ENCODE measurements at regions not wholly inside any gene's neighbourhood (a gene's known extent, or its start where the extent isn't known, plus 50 kb on each side); places are given as distances from the start of the nearest gene placed in this dataset.

DNA sequence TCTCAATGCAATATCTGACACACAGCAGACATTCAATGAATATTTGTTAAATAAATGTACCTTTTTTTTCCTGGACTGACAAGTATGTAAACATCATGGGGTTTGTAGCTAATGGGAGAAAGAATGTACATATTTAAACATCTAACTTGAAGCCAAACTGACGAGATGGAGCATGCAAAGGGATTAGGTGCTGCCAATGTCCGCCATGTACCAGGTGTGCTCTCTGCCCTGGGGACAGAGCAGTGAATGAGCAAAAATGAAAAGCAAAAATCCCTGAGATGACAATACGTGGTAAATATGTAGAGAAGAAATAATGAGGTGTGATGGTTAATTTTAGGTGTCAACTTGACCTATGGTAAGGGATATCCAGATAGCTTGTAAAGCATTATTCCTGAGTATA, 247.4 kb upstream of the CELF4 start:
- Histone ChIP-seq H3K27me3 (no peaks in the 10 kb centered on the region), H3K4me3 (no peak overlapping the region), H3K4me1 (no peaks in the 10 kb centered on the region), H3K27ac (no peak overlapping the region), H3K36me3 (no peaks in the 10 kb centered on the region), H3K9me3 (no peaks in the 10 kb centered on the region)
- WGBS, 2 donors (ENCODE audit: low coverage in 1 of 2) = 67 to 68% methylated on average over 3 of the region's 3 CpGs
- intact Hi-C loops (cut with DNase I; ENCODE audit: low total_unique reads) = no loop called here
- DNase-seq = no peak
- in situ Hi-C loops (cut with MboI; ENCODE audit: low pct_ligation_motif_present in 1 of 4, low pct_unique_long_range_greater_than_20kb in 1 of 4, low sequenced_read_pairs in 3 of 4) = loop anchor here in 1 of 4 donors (10.0 kb wide), 1 partner anchor 58 kb away; no protein-coding TSS in a partner anchor
- no peak for TF ChIP-seq EP300 (IDR thresholded peaks at IDR 0.05; ENCODE audit: low read depth)
- no peak for TF ChIP-seq POLR2AphosphoS5 (IDR thresholded peaks at IDR 0.05)
- TF ChIP-seq, protein P1, sequence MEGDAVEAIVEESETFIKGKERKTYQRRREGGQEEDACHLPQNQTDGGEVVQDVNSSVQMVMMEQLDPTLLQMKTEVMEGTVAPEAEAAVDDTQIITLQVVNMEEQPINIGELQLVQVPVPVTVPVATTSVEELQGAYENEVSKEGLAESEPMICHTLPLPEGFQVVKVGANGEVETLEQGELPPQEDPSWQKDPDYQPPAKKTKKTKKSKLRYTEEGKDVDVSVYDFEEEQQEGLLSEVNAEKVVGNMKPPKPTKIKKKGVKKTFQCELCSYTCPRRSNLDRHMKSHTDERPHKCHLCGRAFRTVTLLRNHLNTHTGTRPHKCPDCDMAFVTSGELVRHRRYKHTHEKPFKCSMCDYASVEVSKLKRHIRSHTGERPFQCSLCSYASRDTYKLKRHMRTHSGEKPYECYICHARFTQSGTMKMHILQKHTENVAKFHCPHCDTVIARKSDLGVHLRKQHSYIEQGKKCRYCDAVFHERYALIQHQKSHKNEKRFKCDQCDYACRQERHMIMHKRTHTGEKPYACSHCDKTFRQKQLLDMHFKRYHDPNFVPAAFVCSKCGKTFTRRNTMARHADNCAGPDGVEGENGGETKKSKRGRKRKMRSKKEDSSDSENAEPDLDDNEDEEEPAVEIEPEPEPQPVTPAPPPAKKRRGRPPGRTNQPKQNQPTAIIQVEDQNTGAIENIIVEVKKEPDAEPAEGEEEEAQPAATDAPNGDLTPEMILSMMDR (IDR thresholded peaks at IDR 0.05) = no peak
- no peak for TF ChIP-seq POLR2A (IDR thresholded peaks at IDR 0.05)

DNA sequence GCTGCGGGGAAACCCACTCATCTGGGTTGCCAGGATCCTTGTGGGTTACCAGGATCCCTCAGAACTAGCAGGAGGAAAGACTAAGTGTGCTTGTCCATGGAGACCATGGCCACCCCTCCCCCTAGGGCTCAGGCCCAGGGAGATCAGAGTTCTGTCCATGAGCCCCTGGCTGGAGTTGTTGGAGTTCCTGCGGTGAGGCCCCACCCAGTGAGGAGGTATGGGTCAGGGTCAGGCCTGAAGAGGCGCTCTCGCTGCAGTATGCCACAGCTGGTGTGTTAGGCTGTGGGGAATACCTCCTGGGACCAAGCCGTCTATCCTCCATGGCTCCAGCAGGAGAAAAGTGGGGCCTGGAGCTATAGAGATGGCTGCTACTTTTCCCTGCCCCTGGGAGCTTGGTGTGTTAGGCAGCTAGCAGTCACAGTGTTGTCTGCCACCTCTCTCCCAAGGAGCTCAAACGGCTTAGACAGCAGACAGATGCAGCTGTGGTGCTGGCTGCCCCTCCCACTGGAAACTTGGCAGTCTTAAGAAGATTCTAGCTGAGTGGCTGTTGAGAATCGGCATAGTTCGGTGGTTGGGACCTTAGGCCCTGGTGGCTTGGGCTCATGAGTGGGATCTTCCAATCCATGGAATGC, 240.3 kb upstream of the CELF4 start:
- in situ Hi-C loops (cut with MboI; ENCODE audit: low pct_ligation_motif_present in 1 of 4, low pct_unique_long_range_greater_than_20kb in 1 of 4, low sequenced_read_pairs in 3 of 4) (no loop called here), intact Hi-C loops (cut with DNase I; ENCODE audit: low total_unique reads) (loop anchor here (2.0 kb wide), 1 partner anchor 31 kb away; no protein-coding TSS in a partner anchor)
- 78% methylated on average over 8 of the region's 8 CpGs; no CpG with 5 or more reads in 1 of the 2 donors for WGBS, 2 donors (ENCODE audit: low coverage in 1 of 2)

DNA sequence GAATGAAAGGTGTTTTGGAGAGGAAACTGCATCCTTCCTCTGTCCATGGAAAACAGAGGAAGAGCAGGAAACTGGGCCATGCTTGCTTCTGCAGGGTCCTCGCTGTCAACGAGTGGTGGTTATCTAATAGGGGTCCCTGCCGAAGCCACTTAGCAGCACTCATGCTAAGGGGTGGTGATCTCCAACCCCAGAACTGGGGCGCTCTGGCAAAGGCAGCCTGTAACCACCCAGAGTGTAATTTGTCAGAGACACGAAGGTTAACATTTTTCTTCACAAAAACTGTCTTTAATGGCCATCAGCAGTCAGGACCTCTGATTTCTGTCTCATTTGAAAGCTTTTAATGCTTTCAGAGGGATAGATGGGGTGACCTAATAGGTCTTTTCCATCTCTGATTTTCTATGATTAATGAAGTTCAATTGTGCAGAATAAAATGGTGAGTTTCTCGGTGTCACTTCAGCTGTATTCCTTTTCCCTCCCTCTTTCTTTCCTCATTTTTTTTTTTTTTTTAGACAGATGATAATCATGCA, 231.3 kb upstream of the CELF4 start:
- Histone ChIP-seq H3K9me3 (no peaks in the 10 kb centered on the region), H3K4me1 (no peaks in the 10 kb centered on the region), H3K36me3 (no peaks in the 10 kb centered on the region), H3K27ac (no peak overlapping the region), H3K27me3 (no peaks in the 10 kb centered on the region), H3K4me3 (no peak overlapping the region)
- 64 to 74% methylated on average over 4 to 6 of the region's 6 CpGs for WGBS, 2 donors (ENCODE audit: low coverage in 1 of 2)
- intact Hi-C loops (cut with DNase I; ENCODE audit: low total_unique reads) (no loop called here), in situ Hi-C loops (cut with MboI; ENCODE audit: low pct_ligation_motif_present in 1 of 4, low pct_unique_long_range_greater_than_20kb in 1 of 4, low sequenced_read_pairs in 3 of 4) (no loop called here)
- no peak for TF ChIP-seq POLR2A (IDR thresholded peaks at IDR 0.05)
- TF ChIP-seq POLR2AphosphoS5 (IDR thresholded peaks at IDR 0.05) = no peak
- TF ChIP-seq, protein P1 (IDR thresholded peaks at IDR 0.05) = no peak
- no peak for TF ChIP-seq EP300 (IDR thresholded peaks at IDR 0.05; ENCODE audit: low read depth)
- no peak for DNase-seq

More for the DNA sequence above, 240.3 kb upstream of the CELF4 start:
- H3K4me3 ChIP-seq = no peak overlapping the region
- H3K27ac ChIP-seq = no peak overlapping the region
- DNase-seq = no peak
- TF ChIP-seq POLR2A (IDR thresholded peaks at IDR 0.05) = no peak
- TF ChIP-seq POLR2AphosphoS5 (IDR thresholded peaks at IDR 0.05) = no peak
- TF ChIP-seq EP300 (IDR thresholded peaks at IDR 0.05; ENCODE audit: low read depth) = no peak
- TF ChIP-seq, protein P1 (IDR thresholded peaks at IDR 0.05) = no peak
- no peaks in the 10 kb centered on the region for H3K36me3 ChIP-seq
- H3K9me3 ChIP-seq = no peaks in the 10 kb centered on the region
- H3K4me1 ChIP-seq = no peaks in the 10 kb centered on the region
- H3K27me3 ChIP-seq = no peaks in the 10 kb centered on the region

DNA sequence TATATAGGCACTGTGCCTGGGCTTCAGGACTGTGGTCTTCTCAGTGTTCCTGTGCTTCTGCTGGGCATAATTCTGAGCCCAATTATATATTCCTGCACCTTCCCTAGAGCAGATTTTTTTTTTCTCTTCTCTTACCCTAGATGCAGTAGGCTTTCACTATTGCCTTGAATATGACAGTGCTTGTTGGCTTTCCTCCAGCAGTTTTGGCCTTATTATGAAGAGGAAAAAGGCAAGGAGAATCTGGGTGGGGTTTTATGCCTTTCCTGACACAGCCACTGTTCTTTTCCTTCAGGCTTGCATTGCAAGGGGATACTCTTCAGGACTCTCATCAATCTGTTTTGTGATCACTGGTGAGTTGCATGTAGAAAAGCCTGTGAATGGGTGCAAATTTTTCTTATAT, 221.9 kb upstream of the CELF4 start:
- TF ChIP-seq POLR2AphosphoS5 (IDR thresholded peaks at IDR 0.05) (no peak), EP300 (IDR thresholded peaks at IDR 0.05; ENCODE audit: low read depth) (no peak), POLR2A (IDR thresholded peaks at IDR 0.05) (no peak)
- TF ChIP-seq, protein P1 (IDR thresholded peaks at IDR 0.05) = no peak

More for the DNA sequence above, 221.9 kb upstream of the CELF4 start:
- Histone ChIP-seq H3K27me3 (no peaks in the 10 kb centered on the region), H3K36me3 (no peaks in the 10 kb centered on the region), H3K4me3 (no peak overlapping the region), H3K27ac (no peak overlapping the region), H3K9me3 (no peaks in the 10 kb centered on the region), H3K4me1 (no peaks in the 10 kb centered on the region)
- intact Hi-C loops (cut with DNase I; ENCODE audit: low total_unique reads) (no loop called here), in situ Hi-C loops (cut with MboI; ENCODE audit: low pct_ligation_motif_present in 1 of 4, low pct_unique_long_range_greater_than_20kb in 1 of 4, low sequenced_read_pairs in 3 of 4) (no loop called here)
- DNase-seq = no peak
